DND-41 (cell line): ENCODE measurements at regions not wholly inside any gene's neighbourhood (a gene's known extent, or its start where the extent isn't known, plus 50 kb on each side); places are given as distances from the start of the nearest gene placed in this dataset.

ENCODE experiments used
- CTCF ChIP-seq: IDR thresholded peaks from 2 replicates; pipeline ENCODE4 v1.5.1; 2012; ENCODE audit warnings: borderline replicate concordance, low read length, moderate library complexity, mild to moderate bottlenecking; ENCODE audit not compliant: poor library complexity, severe bottlenecking; ENCODE audit errors: extremely low read depth
- EZH2 ChIP-seq: IDR thresholded peaks from 3 replicates; pipeline ENCODE4 v1.6.1; 2012; ENCODE audit warnings: borderline replicate concordance, low read depth, mild to moderate bottlenecking, moderate library complexity, low read length, inconsistent platforms; ENCODE audit not compliant: severe bottlenecking

GRCh38 chr6:6704103-6705060 is 115.9 kb downstream of the LY86 start:
- TF ChIP-seq CTCF: no peak
- no peak for TF ChIP-seq EZH2
